HuH-7.5 (cell line): ENCODE measurements at regions not wholly inside any gene's neighbourhood (a gene's known extent, or its start where the extent isn't known, plus 50 kb on each side); places are given as distances from the start of the nearest gene placed in this dataset.

Experiments
- DNase-seq: peaks from one replicate; pipeline ENCODE4 v3.0.0; 2011; ENCODE audit warnings: low spot score

GRCh38 chr12:60138526-60138925, 542.7 kb downstream of the SLC16A7 start:
- DNase-seq = no peak

DNA sequence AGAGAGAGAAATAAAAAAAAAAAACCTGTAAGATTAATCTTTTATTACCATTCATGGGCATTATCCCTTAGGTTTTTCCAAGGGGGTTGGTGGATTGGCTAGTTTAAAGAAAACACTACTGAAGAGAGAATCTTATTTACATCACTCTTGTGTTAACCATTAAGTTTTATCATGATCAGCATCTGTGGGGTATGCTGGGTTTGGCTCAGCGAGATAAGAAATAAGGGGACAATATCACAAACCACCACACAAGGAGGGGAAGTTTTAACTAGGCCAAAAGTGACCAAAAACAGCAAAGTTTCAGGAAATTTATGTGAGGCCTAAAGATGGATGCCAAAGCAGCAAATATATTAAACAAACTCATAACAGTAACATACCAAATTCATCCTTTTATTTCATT, 548.6 kb downstream of the SLC16A7 start:
- no peak for DNase-seq

- no peak for DNase-seq
These were observed 552.3 kb downstream of the SLC16A7 start for GRCh38 chr12:60148109-60148508.

DNA sequence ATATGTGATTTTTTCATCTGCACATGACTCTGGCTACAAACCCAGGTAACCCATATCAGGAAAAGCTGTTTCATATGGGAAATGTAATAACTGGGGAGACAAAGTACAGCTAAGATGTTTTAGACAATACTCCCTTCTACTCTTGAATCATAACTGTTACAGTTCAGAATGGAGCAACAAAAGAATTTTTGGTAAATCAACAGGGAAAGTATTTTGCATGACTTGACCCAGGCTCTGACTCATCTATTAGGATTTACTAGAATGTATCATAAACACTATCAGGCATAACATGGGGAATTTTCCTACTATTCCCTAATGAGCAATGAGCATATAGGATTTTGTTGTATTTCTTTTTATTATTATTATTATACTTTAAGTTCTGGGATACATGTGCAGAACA, 553.0 kb downstream of the SLC16A7 start:
- no peak for DNase-seq

- DNase-seq = no peak
These were observed 556.9 kb downstream of the SLC16A7 start for GRCh38 chr12:60152756-60153155.

- no peak for DNase-seq
These were observed 563.9 kb downstream of the SLC16A7 start for GRCh38 chr12:60159761-60160160.

DNA sequence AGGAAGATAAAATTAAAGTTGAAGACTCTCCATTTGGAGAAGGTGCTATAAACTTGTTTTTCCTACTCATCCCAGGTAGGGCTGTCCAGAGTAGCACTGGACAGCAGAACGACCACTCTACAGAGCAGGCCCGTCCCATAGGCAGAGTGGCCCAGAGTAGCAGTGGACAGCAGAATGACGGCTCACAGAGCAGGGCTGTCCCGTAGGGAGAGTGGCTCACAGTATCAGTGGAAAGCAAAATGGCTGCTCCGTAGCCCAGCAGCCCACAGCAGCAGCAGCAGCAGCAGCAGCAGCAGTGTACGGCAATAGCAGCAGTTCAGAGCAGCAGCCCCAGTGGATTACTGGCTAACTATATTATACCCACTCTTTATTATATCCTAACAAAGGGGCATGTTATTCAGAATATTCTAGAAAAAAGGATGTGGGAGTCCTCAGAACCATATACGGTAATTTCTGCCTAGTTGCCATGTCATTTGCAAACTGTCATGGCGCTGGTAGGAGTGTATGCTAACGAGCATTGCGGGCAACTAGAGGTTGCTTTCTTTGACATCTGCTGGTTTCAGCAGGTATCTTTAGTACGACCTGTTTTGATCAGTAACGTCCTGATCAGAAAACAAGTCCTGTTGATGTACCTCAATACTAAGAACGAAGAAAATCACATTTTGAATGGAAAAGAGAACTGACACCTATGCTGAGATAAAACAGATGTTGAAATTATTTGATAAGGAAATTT, 567.3 kb downstream of the SLC16A7 start:
- no peak for DNase-seq

GRCh38 chr12:60165781-60166180, 570.0 kb downstream of the SLC16A7 start:
- DNase-seq = no peak

DNA sequence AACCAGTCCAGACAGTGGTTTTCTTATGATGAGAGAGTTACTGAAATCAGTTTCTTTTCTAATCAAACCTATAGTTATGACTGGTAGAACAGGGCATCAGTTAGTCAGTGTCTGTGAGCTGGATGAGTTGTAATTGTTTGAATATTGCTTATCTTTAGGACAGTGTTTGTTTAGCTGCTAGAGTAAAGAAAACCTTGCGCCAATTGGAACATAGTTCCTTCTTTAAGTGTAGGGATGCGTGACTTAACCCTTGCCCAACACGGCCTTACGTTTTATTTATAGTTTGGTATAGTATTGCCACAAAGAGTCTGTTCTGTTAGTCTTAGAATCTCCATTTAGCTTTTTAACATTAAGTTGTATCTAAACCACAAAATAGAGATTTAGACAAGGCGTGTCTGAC, 572.6 kb downstream of the SLC16A7 start:
- peak; percentile 7 for DNase-seq

DNA sequence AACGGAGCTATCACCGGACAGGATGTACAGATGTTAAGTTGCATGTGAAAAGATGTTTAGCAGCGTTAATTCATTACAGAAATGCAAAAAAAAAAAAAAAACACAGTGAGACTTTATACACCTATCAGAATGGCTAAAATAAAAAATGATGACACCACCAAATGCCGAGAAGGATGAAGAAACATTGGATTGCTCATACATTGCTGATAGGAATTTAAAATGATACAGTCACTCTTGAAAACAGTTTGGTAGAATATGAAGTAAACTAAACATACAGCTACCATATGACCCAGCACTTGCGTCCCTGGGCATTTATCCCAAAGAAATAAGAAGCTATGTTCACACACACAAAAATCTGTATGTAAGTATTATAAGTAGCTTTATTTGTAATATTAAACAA, 574.1 kb downstream of the SLC16A7 start:
- DNase-seq = no peak

GRCh38 chr12:60172266-60173211, 576.7 kb downstream of the SLC16A7 start:
- no peak for DNase-seq

GRCh38 chr12:60173224-60174170, 577.7 kb downstream of the SLC16A7 start:
- DNase-seq = no peak

DNA sequence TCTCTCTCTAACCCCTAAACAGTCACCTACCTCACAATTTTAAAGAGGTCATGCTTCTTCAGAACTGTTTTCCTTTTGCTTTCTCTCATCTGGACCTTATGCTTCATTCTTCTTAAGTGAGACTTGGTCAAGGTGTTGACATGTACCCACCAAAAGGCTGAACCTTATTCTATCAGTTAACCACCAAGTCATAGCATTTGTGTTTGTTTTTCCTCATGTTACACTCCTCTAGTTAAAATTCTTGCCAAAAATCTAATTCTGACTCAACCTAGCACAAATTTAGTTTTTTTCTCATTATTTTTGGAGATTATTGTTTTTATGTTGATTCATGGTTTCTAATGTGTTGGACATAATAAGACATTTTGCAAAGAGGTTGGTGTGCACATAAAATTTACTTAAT, 578.6 kb downstream of the SLC16A7 start:
- no peak for DNase-seq

- no peak for DNase-seq
These were observed 579.1 kb downstream of the SLC16A7 start for GRCh38 chr12:60174941-60175340.

- no peak for DNase-seq
These were observed 581.1 kb downstream of the SLC16A7 start for GRCh38 chr12:60176891-60177290.

DNA sequence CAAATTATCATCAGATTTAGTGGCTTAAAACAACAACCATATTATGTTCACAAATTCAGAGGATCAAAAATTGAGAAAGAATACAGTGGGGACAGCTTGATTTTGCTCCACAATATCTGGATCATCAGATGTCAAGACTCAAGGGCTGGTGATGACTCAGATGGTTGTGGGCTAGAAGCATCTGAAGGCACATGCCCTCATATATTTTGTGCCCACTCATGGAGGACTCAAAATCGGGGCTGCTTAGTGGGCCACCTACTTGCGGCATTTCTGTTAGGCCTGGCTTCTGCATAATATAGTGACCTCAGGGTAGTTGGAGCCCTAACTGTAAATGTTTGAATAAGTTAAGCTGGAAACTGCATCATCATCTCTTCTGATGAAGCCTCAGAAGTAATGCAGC, 584.5 kb downstream of the SLC16A7 start:
- DNase-seq = no peak

GRCh38 chr12:60182354-60182753, 586.5 kb downstream of the SLC16A7 start:
- no peak for DNase-seq

GRCh38 chr12:60184096-60184495, 588.3 kb downstream of the SLC16A7 start:
- DNase-seq = no peak

DNA sequence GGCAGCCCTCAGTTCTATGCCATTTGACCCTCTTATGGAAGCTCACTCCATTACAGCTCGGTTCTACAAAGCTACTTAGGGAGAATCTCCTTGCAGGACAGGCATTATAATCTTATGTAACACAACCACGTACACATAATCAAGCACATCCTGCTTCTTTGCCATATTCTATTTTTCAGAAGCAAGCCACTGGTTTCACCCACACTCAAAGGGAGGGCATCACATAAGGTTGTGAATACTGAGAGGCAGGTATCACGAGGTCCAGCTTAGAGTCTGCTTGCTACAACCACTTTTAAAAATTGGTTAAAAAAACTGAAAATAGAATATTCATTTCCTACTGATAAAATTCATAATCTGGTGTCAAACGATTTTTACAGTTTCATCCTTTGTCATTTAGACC, 589.2 kb downstream of the SLC16A7 start:
- DNase-seq = no peak

- no peak for DNase-seq
These were observed 595.4 kb downstream of the SLC16A7 start for GRCh38 chr12:60191271-60191670.

GRCh38 chr12:60191676-60192359, 596.0 kb downstream of the SLC16A7 start:
- DNase-seq = no peak

DNA sequence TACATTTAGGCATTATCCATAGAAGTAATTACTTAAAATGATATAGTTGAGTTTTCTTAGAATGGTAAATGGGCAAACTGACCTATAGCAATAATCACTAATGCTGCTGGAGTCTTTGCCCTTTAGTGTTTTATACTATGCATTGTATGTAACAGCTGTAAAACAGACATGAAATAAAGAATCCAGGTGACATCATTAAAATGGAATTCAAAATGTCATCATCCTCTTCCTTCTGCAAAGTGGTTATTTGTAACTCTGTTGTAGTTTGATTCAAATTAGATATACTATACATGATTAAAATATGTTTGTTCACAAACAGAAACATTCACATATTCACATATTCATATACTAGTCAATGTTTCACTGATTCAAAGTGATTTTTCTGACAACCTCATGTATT, 598.8 kb downstream of the SLC16A7 start:
- no peak for DNase-seq
